HG02588 (cell line): ENCODE measurements at regions not wholly inside any gene's neighbourhood (a gene's known extent, or its start where the extent isn't known, plus 50 kb on each side); places are given as distances from the start of the nearest gene placed in this dataset.

Experiments
- ATAC-seq: cut with Tn5 transposase; IDR thresholded peaks from one replicate; pipeline ENCODE4 v1.9.1; 2021; ENCODE audit warnings: mild to moderate bottlenecking, moderate library complexity; ENCODE audit not compliant: unreplicated experiment

- ATAC-seq, result no peak
Measured at GRCh38 chr18:41378598-41378997, 576.4 kb upstream of the PIK3C3 start.

- ATAC-seq, result no peak
Measured at GRCh38 chr18:41373612-41374011, 581.4 kb upstream of the PIK3C3 start.

- no peak for ATAC-seq
Measured at GRCh38 chr18:41372046-41372665, 582.9 kb upstream of the PIK3C3 start.

GRCh38 chr18:41371156-41372045 is 583.6 kb upstream of the PIK3C3 start:
- ATAC-seq, result no peak

GRCh38 chr18:41370740-41371139 is 584.3 kb upstream of the PIK3C3 start:
- ATAC-seq, result no peak

- no peak for ATAC-seq
Measured at GRCh38 chr18:41357708-41358107, 597.3 kb upstream of the PIK3C3 start.

- ATAC-seq, result no peak
Measured at GRCh38 chr18:41353777-41354528, 601.1 kb upstream of the PIK3C3 start.

GRCh38 chr18:41351430-41351829 is 603.6 kb upstream of the PIK3C3 start:
- no peak for ATAC-seq

- ATAC-seq, result no peak
Measured at GRCh38 chr18:41347057-41347456, 608.0 kb upstream of the PIK3C3 start.

- ATAC-seq, result no peak
Measured at GRCh38 chr18:41343808-41344207, 611.2 kb upstream of the PIK3C3 start.

- ATAC-seq, result no peak
Measured at GRCh38 chr18:41338341-41338740, 616.7 kb upstream of the PIK3C3 start.

GRCh38 chr18:41331661-41332060 is 623.4 kb upstream of the PIK3C3 start:
- ATAC-seq, result no peak

GRCh38 chr18:41326311-41326710 is 628.7 kb upstream of the PIK3C3 start:
- no peak for ATAC-seq

GRCh38 chr18:41324934-41325333 is 630.1 kb upstream of the PIK3C3 start:
- no peak for ATAC-seq

- no peak for ATAC-seq
Measured at GRCh38 chr18:41324020-41324791, 630.8 kb upstream of the PIK3C3 start.

- no peak for ATAC-seq
Measured at GRCh38 chr18:41323044-41323443, 632.0 kb upstream of the PIK3C3 start.

GRCh38 chr18:41320100-41320499 is 634.9 kb upstream of the PIK3C3 start:
- ATAC-seq, result no peak

- ATAC-seq, result no peak
Measured at GRCh38 chr18:41315134-41315533, 639.9 kb upstream of the PIK3C3 start.

- no peak for ATAC-seq
Measured at GRCh38 chr18:41311571-41312547, 643.2 kb upstream of the PIK3C3 start.

GRCh38 chr18:41297740-41298139 is 657.3 kb upstream of the PIK3C3 start:
- no peak for ATAC-seq
